Activated T-cell treated with anti-CD3 and anti-CD28 coated beads, Interleukin-2, amount 50 U/mL, for 24 hours (primary cell): ENCODE measurements at regions not wholly inside any gene's neighbourhood (a gene's known extent, or its start where the extent isn't known, plus 50 kb on each side); places are given as distances from the start of the nearest gene placed in this dataset.
"Not testable (repeated sequence)": the region's sequence is repeated elsewhere in the genome, so short reads cannot be mapped to it uniquely, and the experiment has no call there.

ENCODE experiments used
- DNase-seq: peaks from one replicate; pipeline ENCODE4 v3.0.0-alpha.2; 2020
- H3K27ac Mint-ChIP-seq: 2 replicates; pipeline ENCODE4 v1.8.0; 2020; ENCODE audit warnings: mild to moderate bottlenecking, mixed read lengths
- H3K27me3 Mint-ChIP-seq: 2 replicates; pipeline ENCODE4 v1.8.0; 2020; ENCODE audit warnings: mixed read lengths
- H3K36me3 Mint-ChIP-seq: 2 replicates; pipeline ENCODE4 v1.8.0; 2020; ENCODE audit warnings: low read depth, mixed read lengths
- H3K4me1 Mint-ChIP-seq: 2 replicates; pipeline ENCODE4 v1.8.0; 2020; ENCODE audit warnings: low read depth, mixed read lengths
- H3K4me3 Mint-ChIP-seq: 2 replicates; pipeline ENCODE4 v1.8.0; 2020; ENCODE audit warnings: mild to moderate bottlenecking, moderate library complexity, mixed read lengths
- H3K9me3 Mint-ChIP-seq: 2 replicates; pipeline ENCODE4 v1.8.0; 2020; ENCODE audit warnings: mixed read lengths

- Mint-ChIP-seq H3K27ac (no peak overlapping the region), H3K4me3 (no peak overlapping the region), H3K36me3 (peaks cover 3% of the 10 kb centered on the region), H3K9me3 (no peaks in the 10 kb centered on the region), H3K27me3 (no peaks in the 10 kb centered on the region), H3K4me1 (peaks cover 16% of the 10 kb centered on the region)
- DNase-seq = no peak
Observed at GRCh38 chr6:26278536-26278935, 86.5 kb upstream of the BTN3A2 start.

DNA sequence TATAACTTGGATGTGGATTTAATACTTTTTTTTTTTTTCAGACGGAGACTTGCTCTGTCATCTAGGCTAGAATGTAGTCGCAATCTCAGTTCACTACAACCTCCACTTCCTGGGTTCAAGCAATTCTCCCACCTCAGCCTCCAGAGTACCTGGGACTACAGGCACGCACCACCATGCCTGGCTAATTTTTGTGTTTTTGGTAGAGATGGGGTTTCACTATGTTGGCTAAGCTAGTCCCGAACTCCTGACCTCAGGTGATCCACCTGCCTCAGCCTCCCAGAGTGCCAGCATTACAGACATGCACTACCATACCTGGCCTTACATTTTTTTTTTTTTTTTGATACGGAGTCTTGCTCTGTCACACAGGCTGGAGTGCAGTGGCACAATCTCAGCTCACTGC lies 85.6 kb upstream of the BTN3A2 start:
- not testable (repeated sequence) for DNase-seq, H3K9me3 Mint-ChIP-seq, H3K36me3 Mint-ChIP-seq, H3K27ac Mint-ChIP-seq, H3K4me3 Mint-ChIP-seq, H3K27me3 Mint-ChIP-seq
- peaks cover 24% of the 10 kb centered on the region for H3K4me1 Mint-ChIP-seq

GRCh38 chr6:26280407-26280806 lies 84.6 kb upstream of the BTN3A2 start:
- no peak for DNase-seq
- Mint-ChIP-seq H3K27ac (no peak overlapping the region), H3K4me1 (peaks cover 32% of the 10 kb centered on the region), H3K4me3 (no peak overlapping the region), H3K9me3 (no peaks in the 10 kb centered on the region), H3K27me3 (no peaks in the 10 kb centered on the region), H3K36me3 (peaks cover 14% of the 10 kb centered on the region)

DNA sequence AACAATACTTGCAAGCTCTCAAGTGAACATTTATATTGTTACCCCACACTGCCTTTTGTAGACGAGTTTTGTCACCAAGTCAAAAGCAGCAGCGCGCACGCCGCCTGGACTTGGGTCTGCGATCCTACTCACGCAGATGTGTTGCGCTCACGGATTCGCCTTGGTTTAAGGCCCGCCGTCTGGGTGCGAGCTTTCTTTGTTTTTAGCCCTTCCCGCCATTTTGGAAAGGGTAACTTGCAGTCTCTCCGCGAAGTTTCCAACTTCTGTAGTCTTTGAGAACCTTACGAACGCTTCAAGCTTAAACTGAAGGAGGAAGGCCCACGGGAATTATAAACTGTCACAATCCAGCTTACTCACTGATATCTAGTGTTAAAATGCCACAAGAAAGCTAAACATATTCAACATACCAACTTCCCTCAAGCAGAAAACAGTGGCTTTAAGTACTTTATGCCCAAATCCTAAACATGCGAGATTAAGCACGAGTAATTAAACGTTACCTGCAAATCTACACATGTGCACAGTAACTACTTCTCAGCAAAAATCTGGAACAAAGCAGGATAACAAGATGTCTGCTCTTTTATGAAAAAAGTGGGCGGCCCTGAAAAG lies 80.4 kb upstream of the BTN3A2 start:
- Mint-ChIP-seq H3K9me3 (no peaks in the 10 kb centered on the region), H3K4me1 (peaks cover 34% of the 10 kb centered on the region), H3K36me3 (peaks cover 23% of the 10 kb centered on the region), H3K27ac (peak overlapping the region; percentile 99), H3K27me3 (peaks cover 3% of the 10 kb centered on the region), H3K4me3 (peak overlapping the region; percentile 84)
- DNase-seq = peak; percentile 70

- H3K4me3 Mint-ChIP-seq = peak overlapping the region; percentile 84
- H3K9me3 Mint-ChIP-seq = no peaks in the 10 kb centered on the region
- peaks cover 23% of the 10 kb centered on the region for H3K36me3 Mint-ChIP-seq
- DNase-seq = peak; percentile 93
- H3K27me3 Mint-ChIP-seq = peaks cover 3% of the 10 kb centered on the region
- peak overlapping the region; percentile 99 for H3K27ac Mint-ChIP-seq
- H3K4me1 Mint-ChIP-seq = peaks cover 34% of the 10 kb centered on the region
Observed at GRCh38 chr6:26285143-26286134, 79.6 kb upstream of the BTN3A2 start.

DNA sequence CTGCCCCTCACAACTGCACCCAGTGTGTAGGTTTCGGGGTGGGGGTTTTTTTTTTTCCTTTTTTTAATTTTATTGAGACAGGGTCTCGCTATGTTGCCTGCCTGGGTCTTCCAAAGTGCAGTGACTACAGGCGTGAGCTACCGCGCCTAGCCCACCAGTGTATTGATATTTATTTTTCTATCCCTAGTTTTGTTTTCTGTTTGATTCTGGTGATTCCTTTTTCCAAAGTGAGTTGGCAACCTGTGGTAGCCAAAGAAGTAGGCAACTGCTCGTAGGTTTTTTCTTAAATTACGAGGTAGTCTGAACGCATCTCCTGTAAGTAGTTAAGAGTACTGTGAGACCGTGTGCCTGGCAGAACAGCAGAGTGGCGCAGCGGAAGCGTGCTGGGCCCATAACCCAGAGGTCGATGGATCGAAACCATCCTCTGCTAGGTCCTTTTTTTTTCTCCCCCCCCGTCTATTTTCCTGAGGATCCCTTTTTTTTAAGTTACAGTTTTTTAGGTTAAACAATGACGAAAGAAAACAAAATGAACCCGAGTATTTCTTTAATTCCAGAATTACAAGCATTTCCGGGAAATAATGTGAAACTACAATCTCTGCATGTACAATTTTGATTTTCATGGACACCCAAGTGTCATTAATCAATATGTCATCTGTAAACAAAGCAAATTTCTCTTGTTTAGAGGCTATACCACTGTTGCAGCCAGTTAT lies 78.7 kb upstream of the BTN3A2 start:
- Mint-ChIP-seq H3K4me1 (peaks cover 32% of the 10 kb centered on the region), H3K9me3 (no peaks in the 10 kb centered on the region), H3K36me3 (peaks cover 20% of the 10 kb centered on the region), H3K27ac (peak overlapping the region; percentile 99), H3K27me3 (peaks cover 3% of the 10 kb centered on the region), H3K4me3 (peak overlapping the region; percentile 84)
- peak; percentile 86 for DNase-seq

DNA sequence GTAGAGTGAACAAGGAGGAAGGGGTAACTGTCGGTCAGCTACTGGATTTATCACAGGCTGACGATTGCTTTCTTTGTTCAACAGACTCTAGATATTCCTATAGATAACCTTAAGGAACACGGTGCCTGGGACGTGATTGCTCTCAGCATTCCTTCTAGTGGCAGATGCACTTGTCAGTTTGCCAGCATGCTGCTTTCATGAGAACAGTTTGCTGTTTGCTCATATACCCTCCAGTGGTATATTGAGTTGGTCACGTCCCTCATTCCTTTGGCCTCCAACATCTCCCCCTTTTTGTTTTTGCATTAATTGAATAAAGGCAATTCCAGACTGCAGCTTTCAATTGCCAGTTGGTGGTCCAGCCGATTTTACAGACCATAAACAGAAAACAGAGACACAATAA lies 76.8 kb upstream of the BTN3A2 start:
- no peak for DNase-seq
- H3K27ac Mint-ChIP-seq = no peak overlapping the region
- H3K9me3 Mint-ChIP-seq = no peaks in the 10 kb centered on the region

DNA sequence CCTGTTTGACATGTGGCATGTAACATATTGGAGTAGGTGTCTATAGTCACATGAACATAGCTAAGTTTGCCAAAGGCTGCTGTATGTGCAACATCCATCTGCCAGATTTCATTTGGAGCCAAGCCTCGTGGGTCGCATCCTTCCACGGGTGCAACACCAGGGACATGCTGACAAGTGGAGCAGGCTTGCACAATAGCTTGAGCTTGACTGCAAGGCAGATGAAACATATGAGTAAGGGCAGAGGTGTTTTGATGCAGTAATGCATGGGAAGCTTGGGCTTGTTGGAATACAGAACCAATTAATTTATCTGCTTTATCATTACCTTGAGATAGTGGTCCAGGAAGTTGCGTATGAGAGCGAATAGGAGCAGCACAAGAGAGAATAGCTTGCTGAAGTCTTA lies 74.1 kb upstream of the BTN3A2 start:
- Mint-ChIP-seq H3K36me3 (peaks cover 6% of the 10 kb centered on the region), H3K27me3 (peaks cover 3% of the 10 kb centered on the region), H3K27ac (no peak overlapping the region), H3K4me1 (peaks cover 8% of the 10 kb centered on the region), H3K9me3 (no peaks in the 10 kb centered on the region), H3K4me3 (no peak overlapping the region)
- no peak for DNase-seq

More for the DNA sequence above, 76.8 kb upstream of the BTN3A2 start:
- H3K4me3 Mint-ChIP-seq = no peak overlapping the region
- H3K36me3 Mint-ChIP-seq = peaks cover 20% of the 10 kb centered on the region
- H3K27me3 Mint-ChIP-seq = peaks cover 3% of the 10 kb centered on the region
- peaks cover 24% of the 10 kb centered on the region for H3K4me1 Mint-ChIP-seq

DNA sequence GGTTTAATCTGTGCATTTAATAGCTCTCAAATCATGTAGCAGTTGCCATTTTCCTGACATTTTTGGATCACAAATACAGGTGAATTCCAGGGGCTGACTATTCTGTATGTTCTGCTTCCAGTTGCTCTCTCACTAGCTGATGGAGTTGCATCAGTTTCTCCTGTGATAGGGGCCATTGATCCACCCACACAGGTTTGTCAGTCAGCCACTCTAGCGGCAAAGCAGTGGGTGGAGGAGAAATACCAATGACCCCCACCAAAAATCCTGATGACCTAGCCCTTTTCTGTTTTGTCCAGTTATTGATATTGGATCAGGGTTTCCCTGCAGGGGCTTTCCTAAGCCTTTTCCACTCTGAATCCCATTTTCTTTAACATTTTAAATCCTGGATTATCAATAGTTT lies 72.3 kb upstream of the BTN3A2 start:
- no peaks in the 10 kb centered on the region for H3K9me3 Mint-ChIP-seq
- no peak overlapping the region for H3K27ac Mint-ChIP-seq
- no peaks in the 10 kb centered on the region for H3K36me3 Mint-ChIP-seq
- no peak for DNase-seq
- no peaks in the 10 kb centered on the region for H3K27me3 Mint-ChIP-seq
- peaks cover 3% of the 10 kb centered on the region for H3K4me1 Mint-ChIP-seq
- H3K4me3 Mint-ChIP-seq = no peak overlapping the region

DNA sequence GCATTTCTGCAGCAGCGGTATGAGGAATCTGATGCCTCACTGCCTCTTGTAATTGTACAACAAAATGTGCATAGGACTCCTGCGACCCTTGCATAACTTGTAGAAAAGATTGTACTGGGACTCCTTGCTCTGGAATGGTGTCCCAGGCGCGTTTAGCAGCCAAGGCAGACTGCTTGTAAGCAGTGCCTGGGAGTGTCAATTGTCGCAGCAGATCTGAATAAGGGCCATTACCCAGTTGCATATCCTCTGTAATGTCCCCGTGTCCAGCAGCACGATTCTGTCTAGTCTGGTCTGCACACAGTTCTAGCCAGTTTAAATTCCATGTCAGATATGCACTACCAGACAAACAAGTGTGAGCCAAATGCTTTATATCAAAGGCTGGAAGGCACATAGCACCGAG lies 70.7 kb upstream of the BTN3A2 start:
- H3K27ac Mint-ChIP-seq = no peak overlapping the region
- no peaks in the 10 kb centered on the region for H3K36me3 Mint-ChIP-seq

DNA sequence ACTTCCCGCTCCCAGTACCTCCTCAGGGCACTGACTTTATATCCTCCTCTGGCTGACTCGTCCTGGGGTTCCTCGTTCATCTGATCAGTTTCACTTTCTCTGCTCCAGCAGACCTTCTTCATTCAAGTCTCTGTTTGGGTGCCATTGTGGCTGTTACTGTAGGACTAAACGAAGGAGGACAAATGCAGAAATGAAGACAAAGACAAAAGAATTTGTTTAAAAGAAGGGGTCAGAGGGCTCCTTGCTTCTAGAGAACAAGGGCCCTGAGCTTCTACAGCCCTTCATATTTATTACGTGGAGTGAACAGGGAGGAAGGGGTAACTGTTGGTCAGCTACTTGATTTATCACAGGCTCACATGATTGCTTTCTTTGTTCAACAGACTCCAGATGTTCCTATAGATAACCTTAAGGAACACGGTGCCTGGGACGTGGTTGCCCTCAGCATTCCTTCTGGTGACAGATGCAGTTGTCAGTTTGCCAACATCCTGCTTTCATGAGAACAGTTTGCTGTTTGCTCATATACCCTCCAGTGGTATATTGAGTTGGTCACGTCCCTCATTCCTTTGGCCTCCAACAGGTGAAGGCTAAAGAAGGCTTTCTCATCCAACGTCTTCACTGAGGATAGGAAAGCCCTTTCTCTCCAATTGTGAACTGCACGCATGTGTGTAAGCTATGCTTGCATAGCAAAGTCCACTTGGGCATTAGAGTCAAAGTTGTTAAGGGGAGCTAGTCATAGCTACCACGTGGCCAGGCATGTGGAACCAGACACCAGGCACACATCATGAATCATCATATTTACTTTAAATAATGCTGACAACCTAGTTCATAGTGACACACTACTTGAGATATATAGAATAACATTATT lies 69.1 kb upstream of the BTN3A2 start:
- no peaks in the 10 kb centered on the region for H3K27me3 Mint-ChIP-seq
- no peaks in the 10 kb centered on the region for H3K9me3 Mint-ChIP-seq
- H3K4me1 Mint-ChIP-seq = peaks cover 13% of the 10 kb centered on the region
- DNase-seq = no peak
- H3K4me3 Mint-ChIP-seq = no peak overlapping the region
- H3K36me3 Mint-ChIP-seq = no peaks in the 10 kb centered on the region
- H3K27ac Mint-ChIP-seq = no peak overlapping the region

More for the DNA sequence above, 70.7 kb upstream of the BTN3A2 start:
- Mint-ChIP-seq H3K9me3 (no peaks in the 10 kb centered on the region), H3K27me3 (no peaks in the 10 kb centered on the region), H3K4me1 (peaks cover 3% of the 10 kb centered on the region), H3K4me3 (no peak overlapping the region)
- DNase-seq = no peak

GRCh38 chr6:26296556-26296856 lies 68.5 kb upstream of the BTN3A2 start:
- Mint-ChIP-seq H3K4me1 (peaks cover 17% of the 10 kb centered on the region), H3K4me3 (no peak overlapping the region)

DNA sequence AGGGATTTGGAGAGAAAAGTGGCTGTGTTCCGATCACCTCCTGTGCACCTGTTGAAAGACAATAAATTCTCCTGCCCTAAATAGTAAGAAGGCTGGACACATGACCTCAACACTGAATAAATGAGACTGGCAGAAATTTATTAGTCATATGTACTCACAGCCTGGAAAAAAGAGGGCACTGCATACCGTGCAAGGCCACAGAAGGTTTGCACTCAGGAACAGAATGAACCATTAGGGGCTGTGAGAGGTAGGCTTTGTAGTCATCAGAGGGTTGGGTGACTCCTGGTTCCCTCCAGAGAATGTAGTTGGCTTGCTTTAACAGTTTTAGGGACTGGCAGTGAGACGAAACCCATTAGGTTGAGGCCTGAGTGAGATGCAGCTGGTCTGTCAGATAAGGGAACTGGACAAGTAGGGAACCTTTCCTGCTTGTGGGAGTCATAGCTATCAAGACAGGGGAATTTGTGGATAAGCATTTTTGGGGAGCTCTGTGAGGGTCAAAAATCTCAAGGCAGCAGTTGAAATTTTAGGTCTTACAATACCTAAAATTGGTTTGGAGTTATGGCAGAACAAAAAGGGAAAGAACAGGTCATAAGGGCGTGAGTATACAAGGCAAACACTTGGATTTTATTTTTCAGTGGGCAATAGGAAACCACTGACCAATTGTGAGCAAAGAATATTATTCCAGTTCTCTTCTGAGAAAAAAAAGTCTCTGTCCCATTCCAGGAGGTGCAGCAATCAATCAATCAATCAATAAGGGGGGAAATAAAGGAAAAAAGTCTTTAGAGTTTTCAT lies 67.9 kb upstream of the BTN3A2 start:
- Mint-ChIP-seq H3K27me3 (no peaks in the 10 kb centered on the region), H3K36me3 (no peaks in the 10 kb centered on the region), H3K4me3 (no peak overlapping the region), H3K4me1 (peaks cover 21% of the 10 kb centered on the region), H3K9me3 (no peaks in the 10 kb centered on the region), H3K27ac (no peak overlapping the region)
- DNase-seq = no peak

More at GRCh38 chr6:26296556-26296856, 68.5 kb upstream of the BTN3A2 start:
- Mint-ChIP-seq H3K9me3 (no peaks in the 10 kb centered on the region), H3K27me3 (no peaks in the 10 kb centered on the region), H3K36me3 (no peaks in the 10 kb centered on the region), H3K27ac (no peak overlapping the region)
- no peak for DNase-seq
